DMS53 (cell line): ENCODE measurements at regions not wholly inside any gene's neighbourhood (a gene's known extent, or its start where the extent isn't known, plus 50 kb on each side); places are given as distances from the start of the nearest gene placed in this dataset.

Experiments used
- DNase-seq: peaks from one replicate; lab custom pipeline; 2025; lab: John Stamatoyannopoulos, UW

GRCh38 chr10:120960725-120961124 lies 109.6 kb downstream of the WDR11 start:
- DNase-seq = no peak

GRCh38 chr10:120961795-120962755 lies 110.9 kb downstream of the WDR11 start:
- no peak for DNase-seq

- peak; percentile 61 for DNase-seq
Observed at GRCh38 chr10:120962756-120963593, 111.8 kb downstream of the WDR11 start.

GRCh38 chr10:120963594-120964220 lies 112.5 kb downstream of the WDR11 start:
- DNase-seq = peak; percentile 32

- DNase-seq = no peak
Observed at GRCh38 chr10:120966657-120967045, 115.5 kb downstream of the WDR11 start.

- DNase-seq = no peak
Observed at GRCh38 chr10:120969219-120969645, 118.1 kb downstream of the WDR11 start.

- DNase-seq = no peak
Observed at GRCh38 chr10:120970595-120971529, 119.7 kb downstream of the WDR11 start.

GRCh38 chr10:120971671-120972070 lies 120.5 kb downstream of the WDR11 start:
- no peak for DNase-seq

GRCh38 chr10:120972259-120972658 lies 121.1 kb downstream of the WDR11 start:
- no peak for DNase-seq

GRCh38 chr10:120975072-120975867 lies 124.1 kb downstream of the WDR11 start:
- no peak for DNase-seq

GRCh38 chr10:120975868-120976225 lies 124.7 kb downstream of the WDR11 start:
- no peak for DNase-seq

- no peak for DNase-seq
Observed at GRCh38 chr10:120977897-120978296, 126.7 kb downstream of the WDR11 start.

GRCh38 chr10:120978589-120979252 lies 127.6 kb downstream of the WDR11 start:
- DNase-seq = no peak

GRCh38 chr10:120979435-120980278 lies 128.5 kb downstream of the WDR11 start:
- DNase-seq = peak; percentile 85

- no peak for DNase-seq
Observed at GRCh38 chr10:120980279-120981255, 129.4 kb downstream of the WDR11 start.

- DNase-seq = no peak
Observed at GRCh38 chr10:120981601-120982391, 130.6 kb downstream of the WDR11 start.

- DNase-seq = no peak
Observed at GRCh38 chr10:120982507-120982906, 131.3 kb downstream of the WDR11 start.
